Activated CD4-positive, CD25-positive, alpha-beta regulatory T cell treated with anti-CD3 and anti-CD28 coated beads, Interleukin-2, amount 50 U/mL, for 24 hours (primary cell): ENCODE measurements at regions not wholly inside any gene's neighbourhood (a gene's known extent, or its start where the extent isn't known, plus 50 kb on each side); places are given as distances from the start of the nearest gene placed in this dataset.
"Not testable (repeated sequence)": the region's sequence is repeated elsewhere in the genome, so short reads cannot be mapped to it uniquely, and the experiment has no call there.

Experiments used
- ATAC-seq, 2 donors: fragments of 150-1000 bp; cut with Tn5 transposase; one replicate each; pipeline ENCODE4 v1.10.0; 2021; ENCODE audit warnings: mild to moderate bottlenecking in 1 of 2, moderate library complexity in 1 of 2

- ATAC-seq: no peak
Observed at GRCh38 chr13:84118839-84119409, 236.7 kb upstream of the SLITRK1 start.

GRCh38 chr13:84098273-84098672, 216.0 kb upstream of the SLITRK1 start:
- no peak for ATAC-seq

- ATAC-seq: no peak
Observed at GRCh38 chr13:84097148-84097547, 214.9 kb upstream of the SLITRK1 start.

GRCh38 chr13:84096216-84096615, 213.9 kb upstream of the SLITRK1 start:
- no peak for ATAC-seq

- ATAC-seq: no peak
Observed at GRCh38 chr13:84088996-84089395, 206.7 kb upstream of the SLITRK1 start.

- no peak for ATAC-seq
Observed at GRCh38 chr13:84086847-84087162, 204.5 kb upstream of the SLITRK1 start.

GRCh38 chr13:84086098-84086846, 204.0 kb upstream of the SLITRK1 start:
- not testable (repeated sequence) for ATAC-seq

GRCh38 chr13:84082462-84082861, 200.2 kb upstream of the SLITRK1 start:
- no peak for ATAC-seq

GRCh38 chr13:84080748-84081530, 198.7 kb upstream of the SLITRK1 start:
- no peak for ATAC-seq

- no peak for ATAC-seq
Observed at GRCh38 chr13:84077271-84077670, 195.0 kb upstream of the SLITRK1 start.

- ATAC-seq: no peak
Observed at GRCh38 chr13:84076280-84076679, 194.0 kb upstream of the SLITRK1 start.

- no peak for ATAC-seq
Observed at GRCh38 chr13:84050536-84050935, 168.3 kb upstream of the SLITRK1 start.

GRCh38 chr13:84049443-84050219, 167.4 kb upstream of the SLITRK1 start:
- no peak for ATAC-seq

- ATAC-seq: no peak
Observed at GRCh38 chr13:84044805-84045204, 162.5 kb upstream of the SLITRK1 start.

GRCh38 chr13:84038001-84038400, 155.7 kb upstream of the SLITRK1 start:
- no peak for ATAC-seq

GRCh38 chr13:84032116-84032515, 149.8 kb upstream of the SLITRK1 start:
- ATAC-seq: no peak

GRCh38 chr13:84031120-84031519, 148.8 kb upstream of the SLITRK1 start:
- ATAC-seq: no peak

GRCh38 chr13:84029396-84029795, 147.1 kb upstream of the SLITRK1 start:
- no peak for ATAC-seq

- ATAC-seq: no peak
Observed at GRCh38 chr13:84025824-84026223, 143.6 kb upstream of the SLITRK1 start.

GRCh38 chr13:83996415-83996814, 114.1 kb upstream of the SLITRK1 start:
- no peak for ATAC-seq

- ATAC-seq: no peak
Observed at GRCh38 chr13:83995930-83996329, 113.7 kb upstream of the SLITRK1 start.

- ATAC-seq: no peak
Observed at GRCh38 chr13:83992566-83993358, 110.5 kb upstream of the SLITRK1 start.
